ENCODE measurements at regions not wholly inside any gene's neighbourhood (a gene's known extent, or its start where the extent isn't known, plus 50 kb on each side); places are given as distances from the start of the nearest gene placed in this dataset.

GRCh38 chr15:77859491-77860060 is 217.9 kb downstream of the TBC1D2B start:
- no peak for DNase-seq (ENCODE audit: low spot score)
- Mint-ChIP-seq H3K27ac (no peak overlapping the region), H3K36me3 (no peaks in the 10 kb centered on the region), H3K4me3 (no peak overlapping the region), H3K27me3 (ENCODE audit: insufficient read depth, low read depth) (peaks cover 10% of the 10 kb centered on the region), H3K9me3 (no peaks in the 10 kb centered on the region), H3K4me1 (peaks cover 18% of the 10 kb centered on the region)
- no peaks in the 10 kb centered on the region for H3K36me3 ChIP-seq
- H3K9me3 ChIP-seq (ENCODE audit: low read depth), result no peaks in the 10 kb centered on the region
- H3K4me2 ChIP-seq, result no peak overlapping the region
- TF ChIP-seq EZH2phosphoT487 (IDR thresholded peaks at IDR 0.05), result no peak
- TF ChIP-seq CTCF (IDR thresholded peaks at IDR 0.05), result no peak
- peaks cover 17% of the 10 kb centered on the region for H3K4me1 ChIP-seq
- no peak overlapping the region for H3K27ac ChIP-seq
- no peaks in the 10 kb centered on the region for H3K79me2 ChIP-seq (ENCODE audit: low read depth)
- no peaks in the 10 kb centered on the region for H3F3A ChIP-seq (ENCODE audit: low read depth)
- no peak overlapping the region for H3K9ac ChIP-seq
- no peaks in the 10 kb centered on the region for H3K27me3 ChIP-seq
- no peak overlapping the region for H3K4me3 ChIP-seq
- H4K20me1 ChIP-seq (ENCODE audit: low read depth), result no peaks in the 10 kb centered on the region
- H2AFZ ChIP-seq (replicated peaks), result no peak overlapping the region

- no peaks in the 10 kb centered on the region for H3K9me3 Mint-ChIP-seq
- H3K4me2 ChIP-seq, result no peak overlapping the region
- no peaks in the 10 kb centered on the region for H3K9me3 ChIP-seq (ENCODE audit: low read depth)
- H3K79me2 ChIP-seq (ENCODE audit: low read depth), result no peaks in the 10 kb centered on the region
- peaks cover 10% of the 10 kb centered on the region for H3K27me3 Mint-ChIP-seq (ENCODE audit: insufficient read depth, low read depth)
- H4K20me1 ChIP-seq (ENCODE audit: low read depth), result no peaks in the 10 kb centered on the region
- no peaks in the 10 kb centered on the region for H3F3A ChIP-seq (ENCODE audit: low read depth)
- no peak overlapping the region for H3K4me3 Mint-ChIP-seq
- no peak overlapping the region for H3K9ac ChIP-seq
- peaks cover 11% of the 10 kb centered on the region for H3K4me1 ChIP-seq
- DNase-seq (ENCODE audit: low spot score), result no peak
- H3K4me3 ChIP-seq, result no peak overlapping the region
- H3K36me3 Mint-ChIP-seq, result no peaks in the 10 kb centered on the region
- no peak overlapping the region for H2AFZ ChIP-seq (replicated peaks)
- no peak for TF ChIP-seq CTCF (IDR thresholded peaks at IDR 0.05)
- no peak for TF ChIP-seq EZH2phosphoT487 (IDR thresholded peaks at IDR 0.05)
- TF ChIP-seq EZH2 (IDR thresholded peaks at IDR 0.05), result no peak
- no peak overlapping the region for H3K27ac ChIP-seq
- peaks cover 14% of the 10 kb centered on the region for H3K4me1 Mint-ChIP-seq
- no peak overlapping the region for H3K27ac Mint-ChIP-seq
- H3K27me3 ChIP-seq, result no peaks in the 10 kb centered on the region
- no peaks in the 10 kb centered on the region for H3K36me3 ChIP-seq
These were observed 218.6 kb downstream of the TBC1D2B start for GRCh38 chr15:77858792-77859490.

GRCh38 chr15:77857419-77857818 is 220.1 kb downstream of the TBC1D2B start:
- Mint-ChIP-seq H3K27me3 (ENCODE audit: insufficient read depth, low read depth) (peaks cover 12% of the 10 kb centered on the region), H3K4me1 (peaks cover 9% of the 10 kb centered on the region), H3K27ac (no peak overlapping the region), H3K36me3 (no peaks in the 10 kb centered on the region), H3K9me3 (no peaks in the 10 kb centered on the region), H3K4me3 (no peak overlapping the region)
- Histone ChIP-seq H3K27me3 (no peaks in the 10 kb centered on the region), H3K4me1 (peaks cover 6% of the 10 kb centered on the region), H3K4me2 (no peak overlapping the region), H3K9me3 (ENCODE audit: low read depth) (no peaks in the 10 kb centered on the region), H3K9ac (no peak overlapping the region), H3K36me3 (no peaks in the 10 kb centered on the region), H3K4me3 (no peak overlapping the region), H2AFZ (replicated peaks) (no peak overlapping the region), H4K20me1 (ENCODE audit: low read depth) (no peaks in the 10 kb centered on the region), H3K79me2 (ENCODE audit: low read depth) (no peaks in the 10 kb centered on the region), H3F3A (ENCODE audit: low read depth) (no peaks in the 10 kb centered on the region), H3K27ac (no peak overlapping the region)
- TF ChIP-seq CTCF (IDR thresholded peaks at IDR 0.05) (no peak), EZH2phosphoT487 (IDR thresholded peaks at IDR 0.05) (no peak), EZH2 (IDR thresholded peaks at IDR 0.05) (no peak)
- DNase-seq (ENCODE audit: low spot score), result no peak

Data from neural progenitor cell (in vitro differentiated cells).